ACHN (cell line): ENCODE measurements at regions not wholly inside any gene's neighbourhood (a gene's known extent, or its start where the extent isn't known, plus 50 kb on each side); places are given as distances from the start of the nearest gene placed in this dataset.

Source experiments
- DNase-seq: peaks from one replicate; pipeline ENCODE4 v3.0.0-alpha.2; 2015
- in situ Hi-C: cut with HindIII; loops from 2 replicates; pipeline ENCODE4 v1.10.0; 2017; ENCODE audit warnings: low sequenced_read_pairs, low pct_ligation_motif_present, low pct_unique_long_range_greater_than_20kb

GRCh38 chr14:98160901-98161300 lies 1111.1 kb downstream of the BCL11B start:
- DNase-seq = no peak
- in situ Hi-C loops = no loop called here

- in situ Hi-C loops = no loop called here
- DNase-seq = no peak
These were observed 1110.6 kb downstream of the BCL11B start for GRCh38 chr14:98161356-98161755.

GRCh38 chr14:98162856-98163805 lies 1108.9 kb downstream of the BCL11B start:
- DNase-seq = no peak
- in situ Hi-C loops = no loop called here

DNA sequence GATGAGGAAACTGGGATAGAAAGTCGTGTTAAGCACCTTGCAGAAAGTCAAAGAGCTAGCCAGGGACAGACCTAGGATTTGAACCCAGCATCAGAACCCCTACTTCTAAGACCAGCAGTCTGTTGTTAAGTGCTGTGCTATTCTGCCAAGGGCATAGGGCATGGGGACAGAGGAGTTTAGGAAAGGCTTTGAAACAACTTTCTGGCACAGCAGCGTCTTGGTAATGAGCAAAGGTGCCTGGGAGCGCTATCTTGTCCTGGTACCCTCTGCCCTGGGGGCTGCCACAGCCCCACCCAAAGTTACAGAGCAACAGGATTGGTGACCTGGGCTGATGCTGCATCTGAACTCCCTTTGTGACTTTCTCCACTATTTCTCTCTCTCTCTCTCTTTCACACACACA lies 1108.1 kb downstream of the BCL11B start:
- DNase-seq = no peak
- in situ Hi-C loops = no loop called here

DNA sequence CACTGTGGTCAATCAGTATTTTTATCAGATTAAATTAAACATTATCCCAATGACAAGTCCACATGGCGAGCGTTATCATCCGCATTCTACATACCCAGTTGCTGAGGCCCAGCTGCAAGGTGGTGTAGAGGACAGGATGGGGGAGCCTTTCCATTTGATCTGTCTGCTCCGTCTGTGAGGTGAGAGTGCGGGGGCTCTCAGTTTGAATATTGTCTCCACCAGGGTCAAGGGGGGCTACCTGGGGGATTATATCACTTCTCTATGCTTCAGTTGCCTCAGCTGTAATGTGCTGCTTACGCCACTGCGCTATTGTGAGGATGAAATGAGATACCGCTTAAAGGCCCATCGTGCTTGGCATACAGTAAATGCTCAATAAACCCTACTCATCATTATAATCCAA lies 1106.0 kb downstream of the BCL11B start:
- no peak for DNase-seq
- in situ Hi-C loops = no loop called here

DNA sequence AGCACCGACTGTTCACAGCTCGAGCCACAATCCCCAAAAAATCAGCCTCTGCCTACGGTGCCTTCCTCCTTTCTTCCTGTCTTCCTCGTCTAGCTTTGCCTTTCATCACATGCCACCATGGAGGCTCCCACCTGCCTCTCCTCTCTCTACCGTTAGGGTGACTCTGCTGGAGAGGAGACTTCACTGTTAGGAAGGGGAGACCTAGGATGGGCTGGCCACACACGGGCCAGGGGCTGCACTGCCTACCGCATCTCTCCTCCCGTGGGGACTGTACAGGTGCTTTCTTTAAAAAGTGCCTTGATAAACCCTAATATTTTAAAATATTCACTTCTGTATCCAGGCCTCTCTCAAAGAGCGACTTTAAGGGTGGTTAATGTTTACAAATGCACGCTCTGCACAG lies 1104.7 kb downstream of the BCL11B start:
- DNase-seq = no peak
- in situ Hi-C loops = no loop called here

- in situ Hi-C loops = no loop called here
- DNase-seq = no peak
These were observed 1104.3 kb downstream of the BCL11B start for GRCh38 chr14:98167705-98168104.

DNA sequence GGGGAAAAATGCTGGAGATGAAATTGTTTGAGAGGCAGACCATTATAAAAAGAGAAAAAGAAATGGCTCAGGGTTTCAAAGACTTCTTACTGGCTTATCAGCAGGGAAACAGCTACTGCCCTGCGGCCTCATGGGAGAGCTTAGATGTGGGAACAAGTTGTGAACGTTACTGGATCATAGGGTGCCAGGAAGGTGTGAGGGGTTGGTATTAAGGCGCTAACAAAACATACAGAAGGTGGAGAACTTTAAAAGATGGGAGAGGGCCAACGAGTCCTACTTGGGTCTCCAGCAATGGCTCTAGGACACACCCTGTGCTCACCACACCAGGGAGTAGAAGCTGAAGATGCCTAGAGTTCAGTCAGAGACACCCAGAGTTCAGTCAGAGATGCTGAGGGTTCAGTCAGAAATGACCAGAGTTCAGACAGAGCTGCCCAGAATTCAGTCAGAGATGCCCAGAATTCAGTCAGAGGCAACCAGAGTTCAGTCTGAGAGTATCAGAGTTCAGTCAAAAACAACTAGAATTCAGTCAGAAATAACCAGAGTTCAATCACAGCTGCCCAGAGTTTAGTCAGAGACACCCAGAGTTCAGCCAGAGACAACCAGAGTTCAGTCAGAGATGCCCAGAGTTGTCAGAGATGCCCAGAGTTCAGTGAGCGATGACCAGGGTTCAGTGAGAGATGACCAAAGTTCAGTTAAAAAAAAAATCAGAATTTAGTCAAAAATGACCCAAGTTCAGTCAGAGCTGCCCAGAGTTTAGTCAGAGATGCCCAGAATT lies 1103.6 kb downstream of the BCL11B start:
- in situ Hi-C loops = no loop called here
- no peak for DNase-seq

DNA sequence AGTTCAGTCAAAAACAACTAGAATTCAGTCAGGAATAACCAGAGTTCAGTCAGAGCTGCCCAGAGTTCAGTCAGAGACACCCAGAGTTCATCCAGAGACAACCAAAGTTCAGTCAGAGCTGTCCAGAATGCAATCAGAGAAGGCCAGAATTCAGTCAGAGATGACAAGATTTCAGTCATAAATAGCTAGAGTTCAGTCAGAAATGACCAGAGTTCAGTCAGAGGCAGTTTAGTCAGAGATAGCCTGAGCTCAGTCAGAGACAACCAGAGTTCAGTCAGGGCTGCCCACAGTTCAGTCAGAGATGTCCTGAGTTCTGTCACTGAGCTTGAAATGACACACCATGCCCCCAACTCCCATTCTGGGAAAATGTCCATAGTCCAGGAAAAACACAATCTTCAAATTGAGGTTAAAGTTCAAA lies 1102.8 kb downstream of the BCL11B start:
- in situ Hi-C loops = no loop called here
- no peak for DNase-seq

GRCh38 chr14:98170575-98170974 lies 1101.4 kb downstream of the BCL11B start:
- in situ Hi-C loops = no loop called here
- DNase-seq = no peak

DNA sequence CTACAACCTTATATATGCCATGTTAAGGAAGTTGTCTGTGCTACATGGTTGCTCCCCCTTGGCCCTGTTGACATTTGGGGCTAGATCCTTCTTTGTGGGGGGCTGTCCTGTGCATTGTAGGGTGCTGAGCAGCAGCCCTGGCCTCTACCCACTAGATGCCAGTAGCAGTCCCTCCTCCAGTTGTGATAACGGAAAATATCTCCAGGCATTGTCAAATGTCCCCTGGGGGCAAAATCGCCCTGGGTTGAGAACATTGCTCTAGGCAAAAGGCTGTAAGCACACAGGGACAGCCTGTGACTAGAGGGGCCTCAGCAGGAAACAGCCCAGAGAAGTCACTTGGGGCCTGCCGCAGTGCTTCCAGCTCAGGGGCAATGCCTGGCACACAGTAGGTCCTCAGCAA lies 1100.3 kb downstream of the BCL11B start:
- in situ Hi-C loops = no loop called here
- DNase-seq = no peak

GRCh38 chr14:98172243-98172778 lies 1099.7 kb downstream of the BCL11B start:
- no peak for DNase-seq
- in situ Hi-C loops = no loop called here

- DNase-seq = no peak
- in situ Hi-C loops = no loop called here
These were observed 1098.7 kb downstream of the BCL11B start for GRCh38 chr14:98173305-98173704.

DNA sequence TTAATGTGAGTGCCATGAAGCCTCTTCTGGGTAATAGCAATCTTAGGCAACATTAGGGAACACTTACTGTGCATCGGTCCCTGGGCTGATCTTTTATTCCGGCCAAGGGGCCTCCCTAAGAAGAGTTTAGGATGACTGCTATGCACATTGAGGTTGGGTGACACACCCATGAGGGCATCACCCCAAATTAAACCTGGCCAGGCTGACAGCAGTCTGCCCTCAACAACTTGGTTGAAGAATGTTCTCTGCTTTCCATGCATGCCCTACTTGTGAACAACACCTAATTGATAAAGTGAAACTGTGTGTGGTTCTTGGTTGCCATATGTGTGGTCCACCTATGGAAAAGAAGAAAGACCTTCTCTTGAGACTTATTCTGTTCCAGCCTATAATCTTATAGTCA lies 1098.0 kb downstream of the BCL11B start:
- no peak for DNase-seq
- in situ Hi-C loops = no loop called here

GRCh38 chr14:98175436-98175835 lies 1096.6 kb downstream of the BCL11B start:
- in situ Hi-C loops = no loop called here
- DNase-seq = no peak

DNA sequence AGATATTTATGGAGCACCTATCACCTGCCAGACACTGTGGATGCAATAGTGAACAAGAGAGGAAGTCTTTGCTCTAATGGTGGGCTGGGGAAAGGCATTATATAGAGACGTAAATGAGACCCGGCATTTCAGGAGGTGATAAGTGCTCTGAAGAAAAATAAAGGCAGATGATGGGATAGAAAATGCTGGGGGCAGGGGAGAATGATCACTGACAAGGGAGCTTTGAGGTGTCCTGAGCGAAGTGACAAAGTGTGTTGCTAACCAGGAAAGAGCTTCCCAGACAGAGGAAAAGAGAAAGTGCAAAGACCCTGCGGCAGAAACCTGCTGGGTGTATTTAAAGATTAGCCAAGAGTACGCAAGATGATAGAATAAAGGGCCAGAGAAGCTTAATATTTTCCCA lies 1096.1 kb downstream of the BCL11B start:
- DNase-seq = no peak
- in situ Hi-C loops = no loop called here

GRCh38 chr14:98176892-98177291 lies 1095.1 kb downstream of the BCL11B start:
- in situ Hi-C loops = no loop called here
- DNase-seq = no peak

DNA sequence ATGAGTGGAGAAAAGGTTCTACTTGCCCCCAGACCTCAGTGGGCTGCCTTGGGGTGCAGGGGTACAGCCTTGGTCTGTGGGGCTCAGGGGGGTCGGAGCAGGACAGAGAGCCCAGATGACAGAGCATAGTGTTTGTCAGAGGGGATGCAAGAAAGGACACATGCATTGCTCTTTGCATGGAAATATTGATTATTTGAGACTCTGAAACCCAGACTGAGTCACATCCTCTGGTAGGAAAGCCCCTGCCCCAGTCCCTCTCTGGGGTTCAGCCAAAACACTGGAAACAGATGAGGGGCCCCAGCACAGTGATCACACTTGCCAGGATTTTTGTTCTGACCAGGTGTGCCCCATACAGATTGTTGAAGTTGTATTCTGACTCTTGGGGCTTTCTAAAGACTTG lies 1094.4 kb downstream of the BCL11B start:
- no peak for DNase-seq
- in situ Hi-C loops = no loop called here

- in situ Hi-C loops = no loop called here
- no peak for DNase-seq
These were observed 1090.8 kb downstream of the BCL11B start for GRCh38 chr14:98181241-98181640.
